Activated CD8-positive, alpha-beta memory T cell treated with anti-CD3 and anti-CD28 coated beads for 48 hours (primary cell): ENCODE measurements at regions not wholly inside any gene's neighbourhood (a gene's known extent, or its start where the extent isn't known, plus 50 kb on each side); places are given as distances from the start of the nearest gene placed in this dataset.

Experiments used
- DNase-seq, 3 experiments: peaks; one replicate each; pipeline ENCODE4 v3.0.0-alpha.2; 2020; ENCODE audit warnings: low read depth in 2 of 3, low spot score in 2 of 3

- no peak for DNase-seq
These were observed 281.9 kb downstream of the USP25 start for GRCh38 chr21:16011719-16012118.

GRCh38 chr21:16013570-16013969, 283.8 kb downstream of the USP25 start:
- DNase-seq, result no peak

GRCh38 chr21:16020878-16021277, 291.1 kb downstream of the USP25 start:
- DNase-seq, result no peak

DNA sequence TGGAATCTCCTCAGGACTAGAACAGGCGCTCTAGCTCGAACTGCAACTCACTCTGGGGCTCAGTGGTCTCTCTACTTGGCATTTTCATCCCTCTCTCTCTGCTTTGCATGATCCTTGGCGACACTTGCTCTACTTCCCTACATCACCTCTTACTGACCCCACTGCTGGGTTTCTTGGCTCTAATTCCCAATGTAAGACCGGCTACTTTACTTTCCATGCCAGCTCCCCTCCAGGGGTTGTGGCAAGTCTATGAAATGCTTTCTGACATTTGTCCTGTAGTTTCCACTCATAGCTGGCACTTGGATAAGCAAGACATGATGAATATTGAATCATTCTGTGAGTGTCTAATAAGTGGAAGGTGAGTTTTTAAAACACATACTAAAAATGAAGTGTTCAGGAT, 292.3 kb downstream of the USP25 start:
- DNase-seq, result no peak

- no peak for DNase-seq
These were observed 293.1 kb downstream of the USP25 start for GRCh38 chr21:16022921-16023320.

- no peak for DNase-seq
These were observed 298.4 kb downstream of the USP25 start for GRCh38 chr21:16028142-16028541.

- DNase-seq, result no peak
These were observed 299.2 kb downstream of the USP25 start for GRCh38 chr21:16028941-16029464.

DNA sequence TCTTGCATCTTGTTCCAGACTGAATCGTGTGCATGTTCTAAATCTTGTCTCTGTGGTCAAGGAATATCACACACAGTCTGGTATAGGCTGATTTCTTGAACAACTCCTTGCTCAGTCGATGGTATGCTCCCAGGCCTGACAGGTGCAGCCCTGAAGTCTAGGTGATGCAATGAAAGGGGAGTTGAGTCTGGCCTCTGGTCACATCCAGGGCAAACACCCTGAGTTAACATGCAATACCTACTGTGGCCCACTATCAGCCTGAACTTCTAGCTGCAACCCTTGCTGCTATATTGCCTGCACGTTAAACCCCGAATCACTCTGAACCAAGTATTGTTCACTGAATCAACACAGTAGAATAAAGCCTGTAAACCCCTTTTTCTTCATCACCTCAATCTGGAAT, 303.4 kb downstream of the USP25 start:
- DNase-seq, result no peak

DNA sequence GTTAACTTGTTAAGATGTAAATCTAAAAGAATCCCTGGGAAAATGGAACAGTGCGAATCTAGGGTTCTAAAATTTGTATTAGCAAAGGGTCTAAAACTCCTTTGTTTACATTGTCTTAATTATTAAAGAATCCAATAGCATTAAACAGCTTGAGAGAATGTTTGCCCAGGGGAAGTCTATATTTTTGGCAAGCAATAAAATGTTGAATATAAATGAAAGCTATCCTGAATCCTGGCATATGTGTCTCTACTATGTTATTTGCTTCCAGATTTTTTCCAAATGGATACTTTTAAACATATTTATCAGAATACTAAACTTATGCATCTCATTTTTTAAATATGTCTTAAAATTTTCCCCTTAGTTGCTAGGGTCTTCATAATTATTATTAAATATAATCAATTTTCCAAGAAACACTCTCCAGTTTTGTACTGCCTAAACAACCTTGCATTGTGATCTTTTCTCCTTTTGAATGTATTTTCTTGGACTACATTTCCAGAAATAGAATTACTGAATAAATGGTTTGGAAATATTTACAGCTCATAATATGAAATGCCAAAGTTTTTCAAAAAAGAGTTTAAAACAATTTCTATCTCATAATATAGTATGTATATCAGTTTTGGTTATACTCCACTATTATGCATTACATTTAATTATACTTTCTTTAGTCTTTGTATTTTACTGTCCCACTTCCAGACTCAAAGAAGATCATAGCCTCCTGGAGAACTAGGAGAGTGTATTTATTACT, 304.8 kb downstream of the USP25 start:
- no peak for DNase-seq

DNA sequence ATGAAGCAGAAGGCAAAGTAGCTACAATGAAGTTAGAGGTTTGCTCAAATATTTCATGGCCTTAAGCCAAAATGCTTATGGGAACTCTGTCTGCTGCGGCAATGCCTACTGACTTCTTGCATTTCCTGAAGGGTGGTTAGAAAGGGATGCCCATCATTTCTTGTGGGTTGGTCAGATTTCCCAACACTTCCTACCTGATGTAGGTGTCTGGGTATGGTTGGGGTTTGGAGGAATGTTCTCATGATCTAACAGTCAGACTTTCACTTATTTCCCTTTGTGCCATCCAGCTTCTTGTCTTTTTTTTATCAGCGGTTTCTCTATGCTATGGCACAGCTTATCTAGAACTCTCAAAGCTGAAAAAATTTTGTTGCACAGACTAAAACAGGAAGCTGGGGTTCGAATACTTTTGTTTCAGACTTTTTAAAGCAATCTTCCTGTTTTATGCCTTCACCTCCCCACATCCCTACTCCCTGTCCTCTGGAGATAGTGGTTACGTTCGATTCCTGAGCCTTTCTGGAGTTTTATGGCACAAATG, 307.7 kb downstream of the USP25 start:
- no peak for DNase-seq

- no peak for DNase-seq
These were observed 310.8 kb downstream of the USP25 start for GRCh38 chr21:16040601-16041000.

DNA sequence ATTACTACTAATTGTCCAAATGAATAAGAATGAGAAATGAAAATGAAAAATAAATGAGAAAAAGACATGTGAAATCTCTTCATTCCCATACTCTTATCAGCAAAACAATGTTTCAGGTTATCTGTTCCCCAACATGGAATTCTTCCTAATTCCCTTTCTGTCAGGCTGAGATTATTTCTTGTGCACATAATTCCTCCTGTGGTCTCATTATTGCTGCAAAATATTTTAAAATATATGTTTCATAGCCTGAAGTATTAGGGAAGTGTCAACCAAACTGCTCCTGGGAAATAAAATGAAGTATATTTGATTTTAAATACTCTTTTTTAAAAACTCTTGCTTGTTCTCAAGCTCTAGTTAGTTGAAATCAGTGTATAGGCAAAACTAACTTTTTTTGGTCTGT, 314.9 kb downstream of the USP25 start:
- no peak for DNase-seq

GRCh38 chr21:16046656-16047330, 317.0 kb downstream of the USP25 start:
- no peak for DNase-seq

DNA sequence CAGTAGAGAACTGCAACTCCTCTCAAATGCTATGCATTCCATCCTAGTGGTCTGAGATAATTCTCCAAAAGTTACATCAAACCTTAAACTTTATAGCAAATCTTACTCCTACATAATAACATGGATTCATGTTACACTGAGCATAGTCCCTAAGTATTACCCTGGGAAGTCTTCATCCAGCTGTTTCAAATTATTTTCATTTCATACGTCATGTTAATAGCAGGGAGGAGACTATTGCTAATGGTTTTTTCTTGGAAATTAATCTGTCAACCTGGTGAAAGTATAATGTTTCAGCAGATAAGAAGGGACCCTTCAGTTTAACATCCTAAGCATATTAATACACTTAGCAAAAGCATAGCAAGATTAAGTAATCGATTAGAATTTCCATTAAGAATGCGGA, 318.1 kb downstream of the USP25 start:
- no peak for DNase-seq

GRCh38 chr21:16055014-16055413, 325.2 kb downstream of the USP25 start:
- DNase-seq, result no peak

GRCh38 chr21:16058896-16059295, 329.1 kb downstream of the USP25 start:
- no peak for DNase-seq

DNA sequence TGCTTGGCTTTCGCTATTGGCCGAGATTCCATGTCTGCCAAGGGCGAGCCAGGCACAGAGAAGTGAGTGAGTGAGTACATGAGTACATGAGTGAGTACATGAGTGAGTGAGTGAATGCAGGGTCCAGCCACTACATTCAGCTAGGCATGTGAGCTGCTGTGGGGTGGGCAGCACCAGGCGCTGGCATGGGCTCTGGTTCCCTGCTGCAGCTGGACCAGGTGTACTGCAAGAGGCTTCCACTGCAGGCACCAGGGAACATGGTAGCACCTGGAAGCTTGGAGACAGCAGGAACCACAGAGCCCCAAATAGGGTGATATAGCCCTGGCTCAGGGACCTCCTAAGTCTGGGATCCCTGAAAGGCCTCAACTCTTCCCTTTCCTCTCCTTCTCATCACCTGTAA, 330.2 kb downstream of the USP25 start:
- DNase-seq, result no peak

DNA sequence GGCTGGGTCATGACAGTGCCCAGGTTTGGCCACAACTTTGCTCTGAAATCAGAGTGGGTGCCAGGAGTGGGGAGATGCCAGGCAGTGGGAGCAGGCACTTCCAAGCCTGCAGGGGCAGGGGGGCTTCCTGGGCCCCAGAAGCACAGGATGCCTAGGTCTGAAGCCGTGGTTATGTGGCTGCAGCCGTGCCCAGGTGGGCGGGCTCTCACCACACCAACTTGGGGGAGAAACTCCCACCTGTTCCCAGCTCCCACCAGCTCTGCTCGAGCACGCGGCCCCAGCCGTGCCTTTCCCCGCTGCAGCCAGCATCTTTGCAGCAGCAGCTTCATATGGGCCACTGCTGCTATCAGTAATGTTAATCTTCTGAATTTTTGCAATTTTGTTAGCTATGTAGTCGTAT, 331.4 kb downstream of the USP25 start:
- no peak for DNase-seq

GRCh38 chr21:16069178-16070112, 339.7 kb downstream of the USP25 start:
- DNase-seq, result no peak

- DNase-seq, result no peak
These were observed 340.4 kb downstream of the USP25 start for GRCh38 chr21:16070207-16070651.

DNA sequence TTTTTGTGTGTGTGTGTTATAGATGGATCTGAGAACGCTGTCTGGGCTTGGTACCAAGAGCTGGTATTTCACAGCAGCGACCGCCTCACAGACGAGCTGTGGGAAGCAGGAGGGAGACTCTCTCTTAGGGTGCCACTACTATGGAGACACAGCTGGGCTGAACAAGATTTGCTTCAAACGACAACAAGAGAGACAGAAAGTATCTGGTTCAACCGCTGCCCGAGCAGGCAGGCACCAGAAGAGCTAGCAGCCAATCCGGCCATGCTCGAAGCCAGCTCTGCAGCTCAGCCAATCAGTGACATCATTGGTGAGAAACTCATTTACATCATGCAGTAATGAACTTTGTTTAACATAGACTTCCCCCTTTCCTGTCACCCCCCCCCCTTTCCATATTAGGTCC, 341.3 kb downstream of the USP25 start:
- DNase-seq, result no peak
